SIG-M5 treated with dmso at 0.1 percent for 504 hours (cell line): ENCODE measurements at regions not wholly inside any gene's neighbourhood (a gene's known extent, or its start where the extent isn't known, plus 50 kb on each side); places are given as distances from the start of the nearest gene placed in this dataset.

ENCODE experiments used
- DNase-seq: peaks from one replicate; lab custom pipeline; 2025; ENCODE audit not compliant: unreplicated experiment; lab: John Stamatoyannopoulos, UW

DNA sequence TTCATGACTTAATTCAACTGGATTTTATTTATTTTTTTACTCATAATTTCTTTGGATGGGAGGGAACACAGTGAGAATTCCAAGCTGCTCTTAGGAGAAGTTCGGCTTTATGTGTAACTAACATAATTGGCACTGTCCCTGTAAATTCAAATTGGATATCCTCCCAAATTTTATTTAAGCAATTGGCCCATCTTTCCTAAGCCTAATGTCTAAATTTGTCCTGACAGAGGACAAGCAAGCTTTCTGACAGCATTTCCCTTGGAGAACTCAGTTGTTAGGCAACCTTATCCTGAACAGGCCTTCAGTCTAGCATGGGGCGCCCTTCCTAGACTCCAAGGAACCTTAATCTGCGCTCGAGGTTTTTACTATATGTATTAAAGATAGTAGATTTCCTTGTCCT is 550.3 kb downstream of the NUF2 start:
- no peak for DNase-seq

DNA sequence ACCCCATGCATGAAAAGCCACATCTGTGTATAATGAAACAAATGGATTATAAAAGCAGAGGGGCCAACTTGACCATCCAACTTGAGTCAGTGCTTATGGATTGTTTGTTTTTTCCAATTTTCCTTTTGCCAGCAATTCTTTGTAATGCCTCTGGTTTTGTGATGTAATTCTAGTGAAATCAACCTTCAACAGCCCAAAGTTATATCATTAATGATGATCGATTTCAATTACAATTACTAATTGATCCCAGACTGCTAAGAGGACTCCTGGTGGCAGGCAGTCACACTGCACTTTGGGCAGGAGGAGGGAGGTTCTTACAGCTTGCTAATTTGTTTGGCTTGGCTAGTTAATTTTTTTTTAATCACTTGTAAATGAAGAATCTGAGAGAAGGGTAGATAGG is 552.3 kb downstream of the NUF2 start:
- no peak for DNase-seq

DNA sequence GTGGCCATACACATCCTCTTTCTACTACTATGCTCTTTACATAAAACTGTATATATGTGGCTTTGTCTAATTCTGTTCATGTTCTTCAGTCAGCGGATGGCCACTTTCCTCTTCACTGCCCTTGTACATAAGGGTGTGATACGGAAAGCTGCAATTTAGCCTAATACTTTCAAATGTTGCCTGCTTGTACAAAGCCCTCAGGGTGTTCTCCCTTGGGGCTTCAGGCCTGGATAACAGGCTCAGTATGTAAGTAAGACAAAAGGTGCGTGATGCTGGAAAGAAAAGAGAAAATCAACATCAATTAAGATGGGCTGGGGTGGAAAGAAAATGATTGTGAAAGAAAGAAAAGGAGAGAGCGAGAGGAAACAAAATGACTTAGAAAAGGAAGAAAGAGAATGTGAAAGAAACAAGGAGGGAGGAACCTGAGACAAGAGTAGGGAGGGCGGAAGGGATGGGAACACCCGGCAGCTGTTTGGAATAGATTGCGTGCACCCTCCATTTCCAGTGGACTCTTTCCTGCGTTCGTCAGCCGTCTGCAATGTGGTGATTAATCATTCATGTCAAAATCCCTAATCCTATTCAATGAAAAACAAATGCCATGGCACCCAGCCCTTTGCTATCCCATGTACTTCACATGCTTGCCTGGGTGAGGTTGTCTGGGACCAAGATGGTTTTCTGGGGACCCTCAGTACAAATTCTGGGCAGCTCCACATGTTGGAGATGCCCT is 553.6 kb downstream of the NUF2 start:
- no peak for DNase-seq

DNA sequence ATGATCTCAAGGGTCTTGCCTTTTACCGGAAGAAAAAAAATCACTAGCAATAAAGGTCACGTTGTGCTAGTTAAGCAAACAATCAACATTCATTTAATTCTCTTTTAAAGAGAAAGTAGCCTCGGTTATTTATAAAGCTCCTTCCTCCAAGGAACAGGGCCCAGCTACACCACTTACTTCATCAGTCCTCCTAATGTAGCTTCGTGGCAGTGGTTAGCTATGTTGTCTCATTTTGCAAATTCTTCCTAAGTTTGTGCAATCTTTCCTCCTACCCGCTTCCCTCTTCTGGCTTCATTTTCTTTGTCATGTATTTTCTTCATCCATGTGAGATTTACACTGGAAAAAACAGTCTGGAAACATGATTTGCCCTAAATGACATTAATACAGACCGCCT is 554.2 kb downstream of the NUF2 start:
- DNase-seq: no peak

DNA sequence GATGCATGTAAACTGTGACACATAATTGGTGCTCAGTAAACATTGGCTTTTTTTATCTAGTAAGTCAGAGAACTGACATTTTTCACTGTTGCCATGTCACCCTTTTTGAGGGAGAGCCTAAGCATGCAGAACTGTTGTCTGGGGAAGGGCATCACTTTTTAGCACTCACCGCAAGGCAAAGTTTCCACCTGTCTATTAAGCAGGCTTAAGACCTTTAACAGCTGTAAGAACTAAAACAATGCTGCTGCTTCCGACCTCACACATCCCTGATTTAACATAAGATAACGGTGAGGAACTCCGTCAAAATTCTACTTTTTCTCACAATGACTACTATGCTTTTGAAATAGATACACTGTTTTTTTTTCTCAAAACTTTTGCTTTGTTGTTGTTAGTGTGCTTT is 554.8 kb downstream of the NUF2 start:
- no peak for DNase-seq

DNA sequence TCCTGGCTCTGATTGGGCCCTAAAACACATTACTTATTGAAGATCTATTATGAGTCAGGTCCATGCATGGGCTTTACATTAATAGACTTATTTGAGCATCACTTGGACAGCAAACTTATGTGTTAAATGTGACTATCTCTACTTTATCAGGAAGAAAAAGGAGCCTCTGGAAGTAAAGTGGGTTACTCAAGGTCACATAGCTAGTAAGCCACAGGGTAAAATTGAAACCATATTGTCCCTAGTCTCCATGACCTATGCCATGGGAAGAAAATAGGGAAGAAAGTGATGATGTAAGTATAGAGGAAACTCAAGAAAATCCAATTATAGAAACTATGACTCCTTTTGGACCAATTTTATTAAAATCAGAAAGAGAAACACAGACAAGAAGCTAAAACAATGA is 555.3 kb downstream of the NUF2 start:
- no peak for DNase-seq

DNA sequence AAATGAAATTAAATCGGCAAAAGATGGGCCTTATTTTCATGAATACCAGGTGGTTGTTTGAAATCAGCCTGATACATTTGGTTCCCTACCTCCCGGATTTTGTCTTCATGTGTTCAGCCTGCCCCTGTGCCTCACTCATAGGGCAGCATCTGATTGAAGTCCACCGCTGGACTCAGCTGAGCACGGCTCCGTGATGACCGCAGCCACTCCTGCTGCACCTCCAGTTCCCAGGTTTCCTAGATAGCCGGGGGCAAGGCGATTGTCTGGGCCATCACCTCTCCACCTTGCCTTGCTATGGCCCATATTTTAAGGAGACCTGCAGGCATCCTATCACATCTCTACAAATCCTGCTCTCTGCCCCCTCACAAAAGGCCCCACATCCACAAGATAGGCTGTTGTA is 563.8 kb downstream of the NUF2 start:
- no peak for DNase-seq

DNA sequence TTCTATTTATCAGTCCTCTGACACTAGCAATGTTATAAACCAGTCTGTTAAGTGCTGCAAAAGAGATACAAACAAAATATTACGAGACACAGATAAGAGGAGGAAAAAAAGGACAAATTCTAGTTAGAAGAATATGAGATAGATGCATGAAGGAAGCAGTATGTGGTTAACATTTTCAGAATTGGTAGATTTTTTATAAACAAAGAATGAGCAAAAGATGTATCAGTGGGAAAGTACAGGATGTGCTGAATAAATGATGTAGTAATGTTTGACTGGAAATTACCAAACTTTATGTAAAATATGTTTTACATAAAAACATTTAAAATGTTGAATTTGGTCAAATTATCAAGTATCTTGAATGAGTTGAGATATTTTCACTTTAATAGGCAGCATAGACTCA is 574.2 kb downstream of the NUF2 start:
- DNase-seq: no peak

DNA sequence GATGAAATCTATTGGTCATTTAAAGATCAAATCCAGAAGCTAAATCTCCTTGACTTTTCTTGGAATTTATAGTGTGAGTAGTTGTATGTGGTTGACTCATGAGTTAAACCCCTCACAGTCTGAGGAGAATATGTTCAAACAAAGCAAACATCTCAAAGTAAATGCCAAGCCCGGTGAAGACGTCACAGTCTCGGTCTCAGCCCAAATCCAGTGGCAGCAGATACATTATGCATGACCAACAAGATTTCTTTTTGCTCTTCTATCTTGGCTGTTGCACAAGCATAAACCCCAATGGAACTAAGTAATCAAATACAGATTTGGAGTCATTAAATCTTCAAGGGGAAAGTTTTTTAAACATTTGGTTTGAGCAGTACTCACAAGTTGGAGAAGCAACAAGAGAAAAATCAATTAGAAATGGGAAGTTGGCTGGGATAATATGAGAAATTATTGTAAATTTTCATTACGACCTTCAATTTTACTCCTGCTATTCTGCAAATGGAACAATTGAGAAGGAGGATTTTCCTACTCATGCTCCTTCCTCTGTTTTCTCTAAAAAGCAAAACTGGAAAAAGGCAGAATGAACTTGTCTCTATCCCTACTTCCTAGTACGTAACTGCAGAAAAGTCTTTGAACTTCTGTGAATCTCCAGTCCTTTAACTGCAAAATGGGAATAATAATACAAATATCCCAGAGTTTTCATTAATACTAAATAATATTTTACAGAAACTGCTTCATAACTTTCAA is 575.8 kb downstream of the NUF2 start:
- DNase-seq: no peak

DNA sequence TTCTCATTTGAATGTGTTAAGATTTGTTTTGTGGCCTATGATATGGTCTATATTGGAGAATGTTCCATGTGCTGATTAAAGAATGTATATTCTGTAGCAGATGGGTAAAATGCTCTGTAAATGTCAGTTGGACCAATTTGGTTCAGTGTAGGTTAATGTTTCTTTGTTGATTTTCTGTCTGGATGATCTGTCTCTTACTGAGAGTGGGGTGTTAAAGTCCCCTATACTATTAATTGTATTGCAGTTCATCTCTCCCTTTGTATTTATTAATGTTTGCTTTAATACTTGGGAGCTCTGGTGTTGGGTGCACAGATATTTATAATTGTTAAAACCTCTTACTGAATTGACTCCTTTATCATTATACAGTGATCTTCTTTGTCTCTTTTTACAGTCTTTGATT is 584.5 kb downstream of the NUF2 start:
- DNase-seq: no peak

DNA sequence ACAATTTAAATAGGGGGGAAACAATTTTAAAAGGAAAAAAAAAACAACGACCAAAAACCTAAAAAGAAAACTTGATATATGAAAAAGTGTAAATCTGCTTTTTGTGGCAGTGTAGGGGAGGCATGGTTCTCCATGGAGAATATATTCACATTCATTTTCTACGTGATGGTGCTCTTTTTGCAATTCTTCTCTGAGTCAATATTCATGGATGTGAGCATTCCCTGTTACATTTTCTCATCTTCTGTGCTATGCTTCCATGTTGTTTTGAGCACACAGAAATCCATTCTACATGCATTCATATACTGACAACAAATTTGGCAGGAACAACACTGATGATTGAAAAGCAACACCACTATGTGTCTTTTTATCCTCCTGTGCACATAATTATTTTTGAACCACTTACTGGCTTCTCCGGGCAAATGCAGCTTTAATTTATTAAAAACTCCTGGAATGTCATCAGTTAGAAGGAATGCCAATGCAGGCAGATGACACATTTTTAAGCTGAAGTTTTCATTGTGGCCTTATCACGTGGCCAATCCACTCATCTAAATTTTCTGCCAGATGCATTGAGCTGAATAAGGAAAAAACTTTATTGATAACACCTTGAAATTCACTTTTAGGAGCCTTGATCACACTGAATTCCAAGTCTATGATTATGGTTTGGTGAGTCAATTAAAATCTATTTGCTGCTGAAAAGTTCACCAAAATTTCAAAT is 590.6 kb downstream of the NUF2 start:
- DNase-seq: no peak

DNA sequence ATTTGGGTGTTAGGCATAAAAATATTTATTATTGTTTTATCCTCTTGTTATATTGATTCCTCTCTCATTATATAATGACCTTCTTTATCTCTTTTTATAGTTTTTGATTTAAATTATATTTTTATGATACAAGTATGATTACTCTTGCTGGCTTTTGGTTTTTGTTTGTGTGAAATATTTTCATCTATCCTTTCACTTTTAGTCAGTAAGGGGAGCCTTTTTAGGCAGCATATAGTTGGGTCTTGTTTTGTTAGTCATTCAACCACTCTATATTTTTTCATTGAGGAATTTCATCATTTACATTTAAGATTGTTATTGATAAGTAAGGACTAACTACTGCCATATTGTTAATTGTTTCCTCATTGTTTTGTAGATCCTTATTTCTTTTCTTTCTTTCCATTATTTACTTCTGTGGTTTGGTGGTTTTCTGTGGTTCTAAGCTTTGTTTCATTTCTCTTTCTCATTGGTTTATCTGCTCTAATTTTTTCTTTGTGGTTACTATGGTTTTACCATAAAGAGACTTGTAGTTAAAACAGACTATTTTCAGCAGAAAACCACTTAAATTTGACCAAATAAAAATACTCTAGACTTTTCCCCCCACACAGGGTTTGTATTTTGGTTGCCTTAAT is 593.1 kb downstream of the NUF2 start:
- no peak for DNase-seq

DNA sequence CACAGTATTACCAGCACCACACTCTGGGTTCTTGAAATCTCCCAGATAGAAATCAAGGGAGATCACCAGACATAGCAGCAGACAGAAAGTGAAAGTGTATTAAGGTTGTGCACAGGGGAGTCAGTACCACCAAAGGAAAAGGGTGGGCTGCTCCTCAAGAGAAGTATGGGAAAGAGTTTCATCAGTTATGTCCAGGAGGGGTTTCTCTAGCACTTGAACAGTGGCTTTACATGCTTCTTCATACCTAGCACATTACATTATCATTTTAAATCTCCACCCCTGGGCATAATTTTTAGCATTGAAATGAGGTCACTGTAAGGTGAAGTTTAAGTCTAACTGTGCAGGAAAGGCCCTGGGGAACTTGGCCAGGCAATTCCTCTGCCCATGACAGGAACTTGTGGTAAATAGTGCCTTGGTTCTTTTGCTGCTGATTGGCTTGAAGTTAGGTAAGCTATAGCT is 601.0 kb downstream of the NUF2 start:
- no peak for DNase-seq

DNA sequence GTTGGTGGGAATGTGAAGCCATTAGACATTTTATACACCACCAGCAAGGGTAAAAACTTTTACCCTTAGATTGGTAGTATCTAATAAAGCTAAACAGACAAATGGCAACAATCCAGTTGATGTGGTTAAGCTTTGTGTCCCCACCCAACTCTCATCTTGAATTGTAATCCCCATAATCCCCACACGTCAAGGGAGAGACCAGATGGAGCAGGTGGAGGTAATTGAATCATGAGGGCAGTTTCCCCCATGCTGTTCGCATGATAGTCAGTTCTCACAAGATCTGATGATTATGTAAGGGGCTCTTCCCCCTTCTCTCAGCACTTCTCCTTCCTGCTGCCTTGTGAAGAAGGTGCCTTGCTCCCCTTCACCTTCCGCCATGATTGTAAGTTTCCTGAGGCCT is 602.3 kb downstream of the NUF2 start:
- no peak for DNase-seq

DNA sequence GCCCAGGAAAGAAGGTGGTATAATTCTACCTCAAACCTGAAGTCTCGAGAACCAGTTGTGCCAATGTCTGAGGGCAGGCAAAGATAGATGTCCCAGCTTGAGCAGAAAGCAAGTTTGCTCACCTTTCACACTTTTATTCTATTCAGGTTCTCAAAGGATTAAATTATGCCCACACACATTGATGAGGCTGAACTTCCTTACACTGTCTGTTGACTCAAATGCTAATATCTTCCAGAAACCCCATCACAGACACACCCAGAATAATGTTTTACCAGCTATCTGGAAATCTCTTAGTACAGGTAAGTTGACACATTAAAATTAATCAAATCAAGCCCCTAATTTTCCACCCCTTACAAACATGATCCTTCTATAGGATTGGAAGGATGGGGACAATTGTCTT is 605.7 kb downstream of the NUF2 start:
- DNase-seq: no peak

DNA sequence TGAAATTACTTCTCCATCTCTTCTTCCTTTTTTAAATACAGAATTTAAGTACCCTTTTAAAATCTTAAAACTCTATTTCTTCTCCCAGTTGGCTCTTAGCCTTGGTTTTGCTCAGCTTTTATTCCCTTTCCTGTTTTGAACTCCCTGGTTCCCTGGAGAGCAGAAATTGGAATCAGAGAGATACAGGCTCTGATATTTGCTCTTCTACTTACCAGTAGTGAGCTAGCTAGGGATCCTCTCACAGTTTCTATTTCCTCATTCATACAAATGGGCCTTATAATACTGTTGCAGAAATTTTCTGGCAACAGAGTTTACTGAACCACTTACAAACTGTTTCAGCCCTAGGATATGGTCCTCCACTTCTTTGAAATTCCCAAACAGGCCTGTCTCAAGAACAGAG is 606.3 kb downstream of the NUF2 start:
- no peak for DNase-seq

DNA sequence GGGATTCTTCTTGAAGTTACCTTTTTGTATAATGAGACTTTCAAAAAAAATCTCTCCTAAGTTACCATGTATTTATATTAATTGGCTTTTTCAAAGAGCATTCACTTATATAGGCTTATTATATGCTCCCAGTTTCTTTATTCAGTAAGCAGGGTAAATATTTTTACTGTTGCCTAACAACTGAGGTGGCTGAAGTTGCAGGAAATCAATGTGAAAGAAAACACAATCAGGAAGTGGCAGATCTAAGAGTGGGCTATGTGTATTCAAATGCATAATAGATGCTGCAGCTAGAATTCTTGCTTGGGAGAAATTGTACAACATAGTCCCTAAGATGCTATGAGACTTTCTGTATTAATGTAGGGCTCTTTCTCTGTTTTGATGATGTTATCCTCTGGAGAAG is 606.9 kb downstream of the NUF2 start:
- DNase-seq: no peak

DNA sequence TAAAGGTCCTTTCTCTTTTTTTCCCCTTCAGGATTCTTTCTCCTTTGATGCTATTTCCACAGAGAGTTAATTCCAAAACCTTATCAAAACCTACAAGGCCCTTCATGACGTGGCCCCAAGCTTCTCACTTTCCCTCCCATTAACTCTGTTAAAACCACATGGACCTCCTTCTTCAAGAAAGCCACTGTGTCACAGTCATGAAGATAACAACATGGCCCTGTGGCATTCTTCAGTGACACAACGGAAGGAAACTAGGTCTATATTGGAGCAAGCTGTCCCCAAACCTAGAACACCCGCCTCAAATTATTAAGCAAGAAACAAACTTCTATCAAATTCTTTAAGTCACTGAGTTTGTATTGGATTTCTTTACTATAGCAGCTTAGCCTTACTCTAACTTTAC is 611.1 kb downstream of the NUF2 start:
- no peak for DNase-seq

DNA sequence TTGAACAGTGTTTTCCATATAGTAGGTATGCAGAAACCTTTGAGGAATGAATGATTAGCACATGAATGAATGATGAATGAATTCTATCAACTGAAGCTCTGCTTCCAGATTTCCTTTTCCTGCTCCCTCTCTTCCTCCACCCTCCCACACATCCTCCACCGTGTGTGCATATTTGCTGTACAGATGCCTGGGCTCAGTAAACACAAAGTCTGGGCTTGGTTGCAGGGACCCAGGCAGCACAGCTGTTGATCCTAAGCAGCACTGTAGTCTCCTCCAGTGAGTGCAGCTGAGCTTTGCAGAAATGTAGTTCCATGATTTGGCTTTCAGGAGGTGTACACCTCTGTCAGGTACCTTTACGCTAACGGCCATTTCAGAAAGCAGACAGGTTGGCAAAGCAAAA is 611.7 kb downstream of the NUF2 start:
- DNase-seq: no peak

DNA sequence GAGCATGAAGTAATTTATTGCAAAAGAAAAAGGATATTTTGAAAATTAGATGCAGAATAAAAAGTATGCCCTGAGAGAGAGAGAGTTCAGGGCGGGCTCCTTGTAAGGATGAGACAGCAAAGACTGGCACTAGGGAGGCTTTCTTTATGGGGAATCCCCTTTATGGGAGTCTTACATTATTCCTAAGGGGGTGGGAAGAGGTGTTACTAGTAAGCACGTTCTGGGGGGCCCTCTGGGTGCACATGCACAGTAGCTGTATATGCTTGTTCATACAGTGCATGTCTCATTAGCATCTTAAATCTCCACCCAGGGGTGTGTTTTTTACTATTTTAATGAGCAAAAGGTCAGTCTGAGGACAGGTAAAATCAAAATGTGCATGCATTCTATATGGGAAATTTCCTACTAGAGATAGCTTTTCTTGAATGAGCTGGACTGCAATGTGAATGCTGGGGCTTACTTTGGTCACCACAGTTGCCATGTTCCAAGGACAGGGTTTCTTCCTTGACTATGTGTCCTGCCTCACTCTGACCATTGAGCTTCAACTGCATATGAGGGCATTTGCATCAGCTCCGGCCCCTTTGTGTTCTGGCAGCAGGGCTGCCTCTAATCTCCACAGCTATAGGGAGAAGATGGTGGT is 614.1 kb downstream of the NUF2 start:
- DNase-seq: no peak

DNA sequence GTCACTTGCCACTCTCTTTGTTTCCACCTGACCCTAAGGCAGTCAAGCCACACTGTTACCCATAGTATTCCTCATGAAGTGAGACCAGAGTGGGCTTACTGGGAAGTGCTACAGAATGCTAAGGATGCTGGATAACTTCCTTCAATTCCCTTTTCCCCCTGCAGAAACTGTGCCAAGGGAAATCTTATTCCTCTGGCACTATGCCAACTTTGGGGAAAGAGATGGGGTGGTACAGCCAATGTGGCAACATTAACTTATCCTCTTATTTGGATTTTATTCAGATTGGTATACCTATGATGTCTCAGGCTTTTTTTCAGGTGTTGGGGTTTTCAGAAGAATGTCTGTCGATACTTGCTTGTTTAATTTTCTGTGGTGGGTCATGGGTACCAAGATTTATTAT is 599.4 kb upstream of the PBX1 start:
- DNase-seq: no peak
